Keratinocyte (primary cell): ENCODE measurements at regions not wholly inside any gene's neighbourhood (a gene's known extent, or its start where the extent isn't known, plus 50 kb on each side); places are given as distances from the start of the nearest gene placed in this dataset.

Experiments used
- DNase-seq: peaks from one replicate; pipeline ENCODE4 v3.0.0-alpha.2; 2011; ENCODE audit warnings: low read depth, missing footprints, low spot score
- FAIRE-seq: peaks from 2 replicates; lab custom pipeline; 2011; peaks lifted over from hg19 to GRCh38; lab: Jason Lieb, UNC
- H2AFZ ChIP-seq: 2 replicates; pipeline ENCODE4 v1.6.0; 2012; ENCODE audit warnings: low read length, control low read depth, inconsistent platforms; ENCODE audit not compliant: control insufficient read depth
- H3K27ac ChIP-seq: 2 replicates; pipeline ENCODE4 v1.5.1; 2011; ENCODE audit warnings: low read length; ENCODE audit not compliant: control insufficient read depth, insufficient read depth
- H3K27me3 ChIP-seq: 3 replicates; pipeline ENCODE4 v1.6.0; 2011; ENCODE audit warnings: low read length; ENCODE audit not compliant: control insufficient read depth, insufficient read depth; ENCODE audit errors: extremely low read depth
- H3K36me3 ChIP-seq, 2 experiments: 2 replicates in 1 of 2; 3 replicates in 1 of 2; pipeline ENCODE4 v1.5.1; 2011; ENCODE audit warnings: low read length in 2 of 2, mild to moderate bottlenecking in 1 of 2; ENCODE audit not compliant: control insufficient read depth in 2 of 2, insufficient read depth in 2 of 2; ENCODE audit errors: extremely low read depth in 1 of 2
- H3K4me1 ChIP-seq: 3 replicates; pipeline ENCODE4 v1.5.1; 2011; ENCODE audit warnings: low read length; ENCODE audit not compliant: control insufficient read depth, insufficient read depth; ENCODE audit errors: extremely low read depth
- H3K4me2 ChIP-seq: 3 replicates; pipeline ENCODE4 v1.6.0; 2011; ENCODE audit warnings: low read depth, low read length; ENCODE audit not compliant: control insufficient read depth, insufficient read depth; ENCODE audit errors: extremely low read depth
- H3K4me3 ChIP-seq, 3 experiments: fragments of 200-600 bp in 1 of 3; sonication (generic) in 1 of 3; 2 replicates in 2 of 3; 3 replicates in 1 of 3; pipeline ENCODE4 v1.5.1; 2011 to 2016; ENCODE audit warnings: low read length in 3 of 3, mild to moderate bottlenecking in 3 of 3, control low read depth in 2 of 3, inconsistent platforms in 1 of 3, low read depth in 1 of 3, mixed read lengths in 1 of 3, mixed run types in 1 of 3, moderate library complexity in 1 of 3; ENCODE audit not compliant: control insufficient read depth in 2 of 3, insufficient read depth in 2 of 3; ENCODE audit errors: extremely low read depth in 1 of 3
- H3K79me2 ChIP-seq: 2 replicates; pipeline ENCODE4 v1.6.0; 2012; ENCODE audit warnings: low read length; ENCODE audit not compliant: control insufficient read depth, insufficient read depth
- H3K9ac ChIP-seq: 3 replicates; pipeline ENCODE4 v1.6.0; 2011; ENCODE audit warnings: low read length; ENCODE audit not compliant: control insufficient read depth, insufficient read depth; ENCODE audit errors: extremely low read depth
- H3K9me1 ChIP-seq: 3 replicates; pipeline ENCODE4 v1.6.0; 2011; ENCODE audit warnings: low read length; ENCODE audit not compliant: control insufficient read depth, insufficient read depth; ENCODE audit errors: extremely low read depth
- H3K9me3 ChIP-seq: 2 replicates; pipeline ENCODE4 v1.5.1; 2012; ENCODE audit warnings: low read depth, low read length; ENCODE audit not compliant: control insufficient read depth
- H4K20me1 ChIP-seq: 3 replicates; pipeline ENCODE4 v1.6.0; 2011; ENCODE audit warnings: low read length; ENCODE audit not compliant: control insufficient read depth, insufficient read depth; ENCODE audit errors: extremely low read depth
- CTCF ChIP-seq, 3 experiments: IDR thresholded peaks in 1 of 3; conservative IDR thresholded peaks in 1 of 3; optimal IDR thresholded peaks in 1 of 3; 2 replicates in 2 of 3; 3 replicates in 1 of 3; pipeline versions ENCODE3 to v1.5.1; 2011; ENCODE audit warnings: low read length in 3 of 3, mild to moderate bottlenecking in 3 of 3, moderate library complexity in 2 of 3, control low read depth in 1 of 3, inconsistent platforms in 1 of 3; ENCODE audit not compliant: insufficient read depth in 2 of 3; ENCODE audit errors: extremely low read depth in 1 of 3
- EZH2 ChIP-seq: IDR thresholded peaks from one replicate; pipeline ENCODE4 v1.6.1; 2012; ENCODE audit warnings: inconsistent platforms, mild to moderate bottlenecking, low read length, moderate library complexity
- dilution Hi-C: fragments of 300-500 bp; cut with MboI; formaldehyde crosslinking; loops from one replicate; pipeline ENCODE4 v1.7.0; 2020; ENCODE audit warnings: low sequenced_read_pairs; ENCODE audit not compliant: extremely low pct_ligation_motif_present

GRCh38 chr20:24305371-24305770, 164.1 kb upstream of the SYNDIG1 start:
- Histone ChIP-seq H4K20me1 (no peaks in the 10 kb centered on the region), H3K27me3 (no peaks in the 10 kb centered on the region), H3K9ac (no peak overlapping the region), H3K4me1 (peaks cover 3% of the 10 kb centered on the region), H3K27ac (no peak overlapping the region), H3K4me3 (no peak overlapping the region), H2AFZ (no peak overlapping the region), H3K9me1 (no peaks in the 10 kb centered on the region), H3K79me2 (no peaks in the 10 kb centered on the region), H3K4me2 (no peak overlapping the region), H3K36me3 (no peaks in the 10 kb centered on the region), H3K9me3 (no peaks in the 10 kb centered on the region)
- dilution Hi-C loops: no loop called here
- no peak for TF ChIP-seq EZH2
- TF ChIP-seq CTCF (optimal IDR thresholded peaks at IDR 0.05 in 1 of 3, IDR thresholded peaks at IDR 0.05 in 1 of 3, conservative IDR thresholded peaks at IDR 0.05 in 1 of 3; ENCODE audit: extremely low read depth in 1 of 3, insufficient read depth in 2 of 3, low read length in 3 of 3): no peak
- DNase-seq (no peak), FAIRE-seq (no peak)

- no peak for FAIRE-seq
- H2AFZ ChIP-seq: no peak overlapping the region
- H3K9me1 ChIP-seq: no peaks in the 10 kb centered on the region
- H3K27ac ChIP-seq: no peak overlapping the region
- H3K4me1 ChIP-seq: no peaks in the 10 kb centered on the region
- no peaks in the 10 kb centered on the region for H3K79me2 ChIP-seq
- no peaks in the 10 kb centered on the region for H3K9me3 ChIP-seq
- H4K20me1 ChIP-seq: no peaks in the 10 kb centered on the region
- no peak overlapping the region for H3K4me3 ChIP-seq
- DNase-seq: no peak
- H3K36me3 ChIP-seq: no peaks in the 10 kb centered on the region
- no peaks in the 10 kb centered on the region for H3K27me3 ChIP-seq
- no peak overlapping the region for H3K9ac ChIP-seq
- no peak overlapping the region for H3K4me2 ChIP-seq
- TF ChIP-seq CTCF (optimal IDR thresholded peaks at IDR 0.05 in 1 of 3, IDR thresholded peaks at IDR 0.05 in 1 of 3, conservative IDR thresholded peaks at IDR 0.05 in 1 of 3; ENCODE audit: extremely low read depth in 1 of 3, insufficient read depth in 2 of 3, low read length in 3 of 3) (no peak), EZH2 (no peak)
- dilution Hi-C loops: no loop called here
Observed at GRCh38 chr20:24304291-24304690, 165.1 kb upstream of the SYNDIG1 start.
